HG02588 (cell line): ENCODE measurements at regions not wholly inside any gene's neighbourhood (a gene's known extent, or its start where the extent isn't known, plus 50 kb on each side); places are given as distances from the start of the nearest gene placed in this dataset.

Experiments used
- ATAC-seq: cut with Tn5 transposase; IDR thresholded peaks from one replicate; pipeline ENCODE4 v1.9.1; 2021; ENCODE audit warnings: mild to moderate bottlenecking, moderate library complexity; ENCODE audit not compliant: unreplicated experiment

GRCh38 chr5:23253621-23254198, 253.7 kb upstream of the PRDM9 start:
- no peak for ATAC-seq

- no peak for ATAC-seq
Observed at GRCh38 chr5:23242891-23243290, 264.5 kb upstream of the PRDM9 start.

- no peak for ATAC-seq
Observed at GRCh38 chr5:23235246-23235645, 272.2 kb upstream of the PRDM9 start.

GRCh38 chr5:23234197-23234596, 273.2 kb upstream of the PRDM9 start:
- no peak for ATAC-seq

DNA sequence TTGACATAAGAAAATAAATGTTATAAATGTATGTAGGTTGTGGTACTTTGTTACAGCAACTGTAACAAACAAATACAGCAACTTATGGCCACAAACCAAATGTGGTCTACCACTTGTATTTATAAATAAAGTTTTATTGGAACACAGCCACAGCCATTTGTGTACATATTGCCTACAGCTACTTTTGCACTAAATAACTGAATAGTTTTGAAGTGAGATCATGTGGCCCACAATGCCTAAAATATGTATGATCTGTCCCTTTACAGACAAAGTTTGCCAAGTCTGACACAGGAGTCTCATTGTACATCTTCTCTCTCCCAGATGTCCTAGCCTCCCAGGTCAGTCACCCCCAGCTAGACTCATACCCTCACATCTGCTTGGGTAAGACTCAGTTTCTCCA, 283.6 kb upstream of the PRDM9 start:
- no peak for ATAC-seq

GRCh38 chr5:23221831-23222230, 285.6 kb upstream of the PRDM9 start:
- no peak for ATAC-seq

DNA sequence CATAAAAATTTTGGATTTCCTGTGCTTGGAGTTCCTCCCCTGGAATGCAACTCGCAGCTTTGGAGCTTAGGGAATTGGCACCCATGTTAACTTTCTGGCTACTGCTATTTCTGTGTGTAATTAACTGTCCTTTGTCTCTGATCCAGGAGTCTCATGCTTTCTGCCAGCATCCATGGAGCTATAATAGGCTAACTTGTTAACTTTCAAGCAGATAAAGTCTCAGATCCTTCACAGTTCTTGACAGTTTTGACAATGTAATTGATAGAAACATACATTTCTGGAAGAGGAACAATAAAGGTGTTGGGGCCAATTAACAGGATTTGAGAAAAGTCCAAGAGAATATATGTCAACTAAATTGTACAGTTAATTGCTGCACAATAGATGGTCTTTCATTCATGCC, 290.2 kb upstream of the PRDM9 start:
- no peak for ATAC-seq

DNA sequence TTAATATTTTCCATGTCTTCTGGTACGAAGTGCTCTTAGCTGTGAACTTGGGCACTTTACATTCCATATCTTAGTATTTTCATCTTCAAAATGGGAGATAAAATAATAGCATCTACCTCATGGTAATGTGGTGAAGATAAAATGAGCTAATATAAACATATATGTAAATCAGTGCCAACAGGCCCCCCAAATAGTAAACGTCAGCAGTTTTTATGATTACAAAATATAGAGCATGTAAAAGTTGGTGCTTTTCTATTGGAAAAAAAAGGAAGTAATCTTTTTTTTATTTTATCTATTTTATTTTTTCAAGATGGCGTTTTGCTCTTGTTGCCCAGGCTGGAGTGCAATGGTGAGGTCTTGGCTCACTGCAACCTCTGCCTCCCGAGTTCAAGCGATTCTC, 291.1 kb upstream of the PRDM9 start:
- ATAC-seq: no peak

DNA sequence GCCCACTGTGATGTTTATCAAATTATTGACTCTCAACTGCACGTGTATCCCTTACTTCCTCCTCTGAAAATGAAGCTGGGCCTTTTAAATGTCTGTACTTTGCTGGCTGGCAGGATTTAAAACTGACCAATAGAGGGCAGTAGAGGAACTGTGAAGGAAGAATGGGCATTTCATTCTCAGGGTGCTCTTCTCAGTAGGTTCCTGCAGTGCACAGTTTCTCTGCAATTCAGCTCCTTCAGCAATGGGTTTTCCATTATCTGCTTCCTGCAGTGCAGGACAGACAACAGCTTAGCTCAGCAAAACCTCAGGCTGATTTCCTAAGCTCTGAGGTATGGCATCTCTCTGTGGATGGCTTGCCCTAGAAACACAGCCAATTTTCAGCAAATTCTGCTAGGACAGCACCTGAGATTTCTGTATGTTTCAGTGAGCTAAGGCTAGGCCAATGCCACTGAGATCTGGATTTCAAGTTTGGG, 298.4 kb upstream of the PRDM9 start:
- peak; percentile 91 for ATAC-seq

DNA sequence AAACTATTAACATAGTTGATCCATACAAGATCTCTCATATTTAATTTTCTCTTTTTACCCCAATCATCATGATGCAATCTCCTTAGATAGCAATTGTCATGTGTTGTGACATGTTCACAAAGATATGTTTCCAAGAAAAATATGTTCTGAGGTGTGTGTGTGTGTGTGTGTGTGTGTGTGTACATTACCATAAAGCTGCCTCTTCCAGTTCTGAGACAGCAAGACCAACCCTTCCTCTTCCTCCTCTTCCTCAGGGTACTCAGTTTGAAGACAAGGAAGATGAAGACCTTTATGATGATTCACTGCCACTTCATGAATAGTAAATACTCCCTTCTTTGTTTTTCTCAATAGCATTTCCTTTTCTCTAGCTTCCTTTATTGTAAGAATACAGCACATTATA, 303.3 kb upstream of the PRDM9 start:
- ATAC-seq: no peak

DNA sequence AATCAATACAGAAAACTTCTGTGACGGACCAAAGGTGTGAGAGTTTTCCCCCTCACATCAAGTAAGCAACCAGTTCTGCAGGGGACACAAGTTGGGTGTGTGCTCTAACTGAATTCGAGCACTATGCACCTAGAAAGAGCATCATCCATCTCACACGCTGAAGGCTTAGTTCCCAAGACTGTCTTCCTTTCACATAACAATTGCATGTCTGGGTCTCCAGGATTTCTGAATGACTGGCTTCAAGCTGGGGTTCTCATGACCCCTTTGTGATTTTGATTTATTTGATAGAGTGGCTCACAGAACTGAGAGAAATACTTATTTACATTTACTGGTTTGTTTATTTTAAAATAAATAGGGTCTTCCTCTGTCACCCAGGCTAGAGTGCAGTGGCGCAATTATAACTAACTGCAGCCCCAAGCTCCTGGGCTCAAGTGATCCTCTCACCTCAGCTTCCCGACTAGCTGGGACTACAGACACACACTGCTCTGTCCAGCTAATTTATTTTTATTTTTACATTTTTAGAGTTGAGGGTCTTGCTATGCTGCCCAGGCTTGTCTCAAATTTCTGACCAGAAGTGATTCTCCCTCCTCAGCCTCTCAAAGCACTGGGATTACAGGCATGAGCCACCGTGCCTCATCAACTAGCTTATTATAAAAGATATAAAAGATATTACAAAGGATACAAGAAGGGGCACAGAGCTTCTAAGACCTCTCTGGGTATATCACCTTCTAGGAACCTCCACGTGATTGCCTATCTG, 316.7 kb upstream of the CDH12 start:
- ATAC-seq: no peak

GRCh38 chr5:23164971-23165370, 311.8 kb upstream of the CDH12 start:
- ATAC-seq: no peak

DNA sequence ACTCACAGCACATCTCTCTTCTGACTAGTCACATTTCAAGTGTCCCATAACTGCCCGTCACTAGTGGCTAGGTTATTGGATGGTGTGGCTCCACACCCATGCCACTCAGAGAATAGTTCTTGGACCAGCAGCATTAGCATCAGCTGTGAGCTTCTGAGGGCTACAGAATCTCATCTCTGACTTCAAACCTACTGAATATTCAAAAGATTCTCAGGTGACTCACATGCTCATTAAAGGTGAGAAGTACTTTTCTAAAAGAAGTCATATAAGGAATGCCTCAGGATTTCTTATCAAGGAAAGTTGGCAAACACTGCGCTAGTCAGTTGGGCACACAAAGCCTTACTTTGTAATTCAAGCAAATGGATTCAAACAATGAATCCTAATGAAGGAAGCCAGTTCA, 305.0 kb upstream of the CDH12 start:
- no peak for ATAC-seq

DNA sequence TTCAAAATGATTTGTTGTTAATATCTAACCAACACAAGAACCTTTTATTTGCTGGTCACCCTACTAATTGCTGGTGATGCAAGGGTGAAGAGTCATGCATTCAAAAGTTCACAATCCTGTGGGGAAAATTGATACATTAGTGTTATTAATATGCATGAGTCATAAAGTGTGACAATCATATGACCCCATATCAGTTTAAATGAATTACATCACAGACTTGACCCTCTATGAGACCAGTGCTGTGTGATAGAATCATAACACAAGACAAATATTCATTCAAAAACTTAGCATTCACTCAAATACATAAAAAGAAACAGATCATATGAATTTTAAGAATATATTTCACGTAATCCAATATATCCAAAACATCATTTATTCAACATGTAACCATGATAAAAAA, 304.6 kb upstream of the CDH12 start:
- no peak for ATAC-seq

GRCh38 chr5:23157169-23157568, 304.0 kb upstream of the CDH12 start:
- ATAC-seq: no peak

- ATAC-seq: no peak
Observed at GRCh38 chr5:23147625-23148024, 294.5 kb upstream of the CDH12 start.

DNA sequence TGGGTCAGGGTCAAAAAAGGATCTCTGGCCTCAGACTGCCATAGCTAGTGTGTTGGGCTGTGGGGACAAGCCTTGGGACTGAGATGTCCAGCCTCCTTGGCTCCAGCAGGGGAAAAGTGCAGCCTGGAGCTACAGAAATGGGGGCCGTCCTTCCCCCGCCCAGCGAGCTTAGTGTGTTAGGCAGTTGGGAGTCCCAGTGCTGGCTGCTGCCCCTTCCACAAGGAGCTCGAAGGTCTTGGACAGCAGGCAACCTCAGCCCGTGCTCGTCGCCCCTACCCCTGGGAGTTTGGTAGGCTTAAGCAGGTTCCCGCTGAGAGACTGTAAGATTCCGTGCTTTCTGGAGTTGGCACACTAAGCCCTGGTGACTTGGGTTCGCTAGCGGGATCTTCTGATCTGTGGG, 293.0 kb upstream of the CDH12 start:
- ATAC-seq: no peak

GRCh38 chr5:23139338-23140171, 286.4 kb upstream of the CDH12 start:
- peak; percentile 51 for ATAC-seq

- ATAC-seq: no peak
Observed at GRCh38 chr5:23136958-23137357, 283.8 kb upstream of the CDH12 start.

DNA sequence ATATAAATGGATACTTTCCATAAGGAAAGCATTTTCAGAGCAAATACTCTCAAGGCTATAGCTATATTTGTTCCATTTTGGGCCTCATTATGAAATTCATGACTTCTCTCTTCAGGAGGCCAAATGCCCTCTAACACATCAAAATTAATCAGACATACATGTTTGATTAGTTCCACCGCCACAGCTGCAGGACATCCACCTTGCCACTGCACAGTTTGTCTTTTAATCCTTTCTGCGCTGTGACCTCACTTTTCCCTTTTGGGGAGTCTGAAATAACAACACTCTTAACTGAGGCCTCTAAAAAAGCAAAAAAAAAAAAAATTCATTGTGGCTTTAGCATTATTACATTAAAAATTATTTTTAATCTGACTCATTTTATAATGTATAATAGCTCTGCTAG, 279.1 kb upstream of the CDH12 start:
- ATAC-seq: no peak

DNA sequence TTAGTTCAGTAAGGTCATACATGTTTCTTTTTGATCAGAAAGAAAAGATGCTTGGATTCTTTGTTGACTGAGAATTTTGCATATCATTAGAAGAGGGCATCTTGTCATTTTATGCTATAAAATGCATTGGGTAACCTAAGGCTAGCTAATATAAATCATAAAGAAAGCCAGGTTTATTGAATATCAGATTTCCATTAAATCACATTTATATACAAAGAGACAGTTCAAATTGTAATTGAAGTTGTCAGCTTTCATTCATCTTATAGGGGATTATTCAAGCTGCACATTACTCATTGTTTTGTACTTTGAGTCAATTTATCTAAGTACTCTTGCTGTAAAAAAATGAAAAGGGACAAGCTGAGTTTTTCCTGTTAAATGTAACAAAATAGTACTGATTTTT, 259.1 kb upstream of the CDH12 start:
- no peak for ATAC-seq

DNA sequence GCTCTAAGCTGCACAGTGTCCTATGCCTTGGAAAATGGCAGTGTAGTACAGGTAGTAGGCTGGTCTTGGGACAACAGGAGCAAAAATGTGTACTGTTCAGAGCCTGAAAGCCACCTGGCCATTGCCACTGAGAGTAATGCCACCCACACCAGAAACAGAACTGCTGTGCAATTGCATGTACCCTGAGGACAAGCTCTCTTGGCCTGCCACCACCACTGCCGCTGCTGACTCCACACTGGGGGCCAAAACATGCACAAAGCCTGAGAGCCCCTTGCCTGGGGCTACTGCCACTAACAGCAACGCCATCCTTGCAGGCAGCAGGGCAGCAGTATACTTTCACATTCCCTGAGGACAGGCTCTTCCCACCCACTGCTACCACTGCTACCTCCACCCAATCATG, 251.9 kb upstream of the CDH12 start:
- no peak for ATAC-seq
